ENCODE measurements at regions not wholly inside any gene's neighbourhood (a gene's known extent, or its start where the extent isn't known, plus 50 kb on each side); places are given as distances from the start of the nearest gene placed in this dataset.

- BruUV-seq (replicated peaks), result no TSS peak
- CTCF ChIA-PET (ENCODE audit: low intra/inter-chr PET ratio, low total read pairs), result no interaction called here
- Histone ChIP-seq H3K79me2 (ENCODE audit: insufficient read depth, low read length) (no peaks in the 10 kb centered on the region), H4K20me1 (ENCODE audit: insufficient read depth, low read length) (no peaks in the 10 kb centered on the region), H3K36me3 (replicated peaks in 1 of 2; ENCODE audit: control insufficient read depth in 1 of 2, insufficient read depth in 2 of 2, low read length in 2 of 2) (no peaks in the 10 kb centered on the region), H3K4me3 (replicated peaks in 1 of 3; ENCODE audit: insufficient read depth in 1 of 3, low read depth in 2 of 3, low read length in 3 of 3) (no peak overlapping the region), H3K9me3 (ENCODE audit: low read length) (peaks cover 33% of the 10 kb centered on the region), H3K4me1 (ENCODE audit: insufficient read depth, low read length) (no peaks in the 10 kb centered on the region), H3K4me2 (ENCODE audit: low read depth, low read length) (no peak overlapping the region), H3K27ac (ENCODE audit: extremely low read length, insufficient read depth, low read length) (no peak overlapping the region), H3K27me3 (ENCODE audit: control insufficient read depth in 1 of 2, insufficient read depth in 2 of 2, low read length in 2 of 2) (no peaks in the 10 kb centered on the region), H3K9ac (ENCODE audit: insufficient read depth, low read depth, low read length) (no peak overlapping the region), H2AFZ (ENCODE audit: low read length) (no peak overlapping the region)
- no peak for FAIRE-seq
- WGBS (ENCODE audit: low lambda C conversion rate), result 0% methylated on average over 1 of the region's 1 CpG
- intact Hi-C loops (cut with micrococcal nuclease; ENCODE audit: unreplicated experiment) (loop anchor here (5.0 kb wide), 1 partner anchor 245 kb away; no protein-coding TSS in a partner anchor), in situ Hi-C loops (cut with HindIII; ENCODE audit: extremely low pct_ligation_motif_present, low pct_unique_long_range_greater_than_20kb) (no loop called here)
- POLR2A ChIA-PET, result no interaction called here
- no peak for DNase-seq (ENCODE audit: low spot score)
- TF ChIP-seq XRCC5 (optimal IDR thresholded peaks at IDR 0.05; ENCODE audit: low read length) (no peak), CHD2 (IDR thresholded peaks at IDR 0.05; ENCODE audit: low read depth, low read length) (no peak)
- no peak for ATAC-seq
These were observed 68.6 kb upstream of the HS3ST1 start for GRCh38 chr4:11497212-11497806.

- ChIA-PET POLR2A (no interaction called here), CTCF (ENCODE audit: low intra/inter-chr PET ratio, low total read pairs) (no interaction called here)
- Histone ChIP-seq H3K9ac (ENCODE audit: insufficient read depth, low read depth, low read length) (no peak overlapping the region), H3K27me3 (ENCODE audit: control insufficient read depth in 1 of 2, insufficient read depth in 2 of 2, low read length in 2 of 2) (no peaks in the 10 kb centered on the region), H2AFZ (ENCODE audit: low read length) (no peak overlapping the region), H4K20me1 (ENCODE audit: insufficient read depth, low read length) (no peaks in the 10 kb centered on the region), H3K4me1 (ENCODE audit: insufficient read depth, low read length) (no peaks in the 10 kb centered on the region), H3K9me3 (ENCODE audit: low read length) (peaks cover 29% of the 10 kb centered on the region), H3K27ac (ENCODE audit: extremely low read length, insufficient read depth, low read length) (no peak overlapping the region), H3K4me3 (replicated peaks in 1 of 3; ENCODE audit: insufficient read depth in 1 of 3, low read depth in 2 of 3, low read length in 3 of 3) (no peak overlapping the region), H3K36me3 (replicated peaks in 1 of 2; ENCODE audit: control insufficient read depth in 1 of 2, insufficient read depth in 2 of 2, low read length in 2 of 2) (no peaks in the 10 kb centered on the region), H3K79me2 (ENCODE audit: insufficient read depth, low read length) (no peaks in the 10 kb centered on the region), H3K4me2 (ENCODE audit: low read depth, low read length) (no peak overlapping the region)
- WGBS (ENCODE audit: low lambda C conversion rate), result 22% methylated on average over 7 of the region's 7 CpGs
- ATAC-seq, result no peak
- intact Hi-C loops (cut with micrococcal nuclease; ENCODE audit: unreplicated experiment), result loop anchor here (5.0 kb wide), 1 partner anchor 244 kb away; no protein-coding TSS in a partner anchor
- FAIRE-seq, result no peak
- no peak for DNase-seq (ENCODE audit: low spot score)
- in situ Hi-C loops (cut with HindIII; ENCODE audit: extremely low pct_ligation_motif_present, low pct_unique_long_range_greater_than_20kb), result no loop called here
- no TSS peak for BruUV-seq (replicated peaks)
- TF ChIP-seq FIP1L1 (IDR thresholded peaks at IDR 0.05; ENCODE audit: borderline replicate concordance, insufficient read depth, low read depth, low read length), result no peak
- no peak for TF ChIP-seq AKAP8 (CRISPR knock-in tag; IDR thresholded peaks at IDR 0.05)
- no peak for TF ChIP-seq U2AF2 (IDR thresholded peaks at IDR 0.05; ENCODE audit: low read depth, low read length)
- no peak for TF ChIP-seq ZFY (CRISPR knock-in tag; IDR thresholded peaks at IDR 0.05)
- TF ChIP-seq THAP8 (CRISPR knock-in tag; IDR thresholded peaks at IDR 0.05; ENCODE audit: borderline replicate concordance), result no peak
- no peak for TF ChIP-seq IKZF1 (IDR thresholded peaks at IDR 0.05)
- no peak for TF ChIP-seq ZNF350 (CRISPR knock-in tag; IDR thresholded peaks at IDR 0.05; ENCODE audit: borderline replicate concordance, low read depth)
- TF ChIP-seq STAT5B (CRISPR knock-in tag; IDR thresholded peaks at IDR 0.05), result no peak
- TF ChIP-seq RARA (CRISPR knock-in tag; IDR thresholded peaks at IDR 0.05), result no peak
- no peak for TF ChIP-seq MATR3 (CRISPR knock-in tag; IDR thresholded peaks at IDR 0.05)
- TF ChIP-seq ZNF549 (CRISPR knock-in tag; IDR thresholded peaks at IDR 0.05), result no peak
- TF ChIP-seq BRD4 (CRISPR knock-in tag; IDR thresholded peaks at IDR 0.05), result no peak
- TF ChIP-seq ZNF230 (CRISPR knock-in tag; IDR thresholded peaks at IDR 0.05), result no peak
- TF ChIP-seq SIN3A (IDR thresholded peaks at IDR 0.05; ENCODE audit: borderline replicate concordance, low read depth, low read length), result no peak
- TF ChIP-seq FOXP1 (IDR thresholded peaks at IDR 0.05), result no peak
- no peak for TF ChIP-seq FOXP1 (CRISPR knock-in tag; IDR thresholded peaks at IDR 0.05)
- no peak for TF ChIP-seq SCMH1 (CRISPR knock-in tag; IDR thresholded peaks at IDR 0.05; ENCODE audit: borderline replicate concordance)
These were observed 67.7 kb upstream of the HS3ST1 start for GRCh38 chr4:11496351-11496829.

Data from HepG2 (cell line).